ENCODE measurements at regions not wholly inside any gene's neighbourhood (a gene's known extent, or its start where the extent isn't known, plus 50 kb on each side); places are given as distances from the start of the nearest gene placed in this dataset.

DNA sequence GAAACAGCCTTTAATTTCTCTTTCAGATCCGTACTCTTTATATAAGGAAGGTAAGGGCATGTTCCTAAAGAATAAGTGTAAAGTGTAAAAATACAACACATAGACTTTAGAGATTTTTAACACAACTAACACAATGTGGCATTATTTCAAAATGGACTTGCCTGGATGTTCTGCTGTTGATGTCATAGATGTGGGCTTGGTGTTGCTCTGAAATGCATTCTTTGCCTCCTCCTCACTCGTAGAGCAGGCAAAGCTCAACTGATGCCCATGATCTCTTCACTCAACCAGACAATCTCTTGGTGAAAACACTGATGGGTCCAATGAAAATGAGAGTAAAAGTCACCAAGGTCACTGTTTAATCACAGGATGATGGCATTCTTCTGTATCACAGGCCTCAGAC lies 174.2 kb upstream of the TCERG1L start:
- DNase-seq, result no peak
- Histone ChIP-seq H3K27ac (ENCODE audit: low read length) (no peak overlapping the region), H3K27me3 (replicated peaks; ENCODE audit: insufficient read depth, low read length) (no peaks in the 10 kb centered on the region), H3K9me2 (replicated peaks; ENCODE audit: insufficient read depth, low read length) (no peaks in the 10 kb centered on the region), H2AFZ (ENCODE audit: low read length) (no peak overlapping the region), H3K36me3 (replicated peaks; ENCODE audit: insufficient read depth, low read length) (no peaks in the 10 kb centered on the region), H4K20me1 (ENCODE audit: insufficient read depth, low read length) (no peaks in the 10 kb centered on the region), H3K4me3 (ENCODE audit: low read length) (no peak overlapping the region), H3K4me2 (ENCODE audit: low read depth, low read length) (no peak overlapping the region), H3K79me2 (ENCODE audit: low read length) (no peaks in the 10 kb centered on the region), H3K4me1 (ENCODE audit: low read length) (no peaks in the 10 kb centered on the region), H3K9me3 (replicated peaks; ENCODE audit: insufficient read depth, low read length) (no peaks in the 10 kb centered on the region), H3K9ac (ENCODE audit: low read length) (no peak overlapping the region), H3F3A (ENCODE audit: insufficient read depth, low read length) (no peaks in the 10 kb centered on the region)
- TF ChIP-seq, protein P1, sequence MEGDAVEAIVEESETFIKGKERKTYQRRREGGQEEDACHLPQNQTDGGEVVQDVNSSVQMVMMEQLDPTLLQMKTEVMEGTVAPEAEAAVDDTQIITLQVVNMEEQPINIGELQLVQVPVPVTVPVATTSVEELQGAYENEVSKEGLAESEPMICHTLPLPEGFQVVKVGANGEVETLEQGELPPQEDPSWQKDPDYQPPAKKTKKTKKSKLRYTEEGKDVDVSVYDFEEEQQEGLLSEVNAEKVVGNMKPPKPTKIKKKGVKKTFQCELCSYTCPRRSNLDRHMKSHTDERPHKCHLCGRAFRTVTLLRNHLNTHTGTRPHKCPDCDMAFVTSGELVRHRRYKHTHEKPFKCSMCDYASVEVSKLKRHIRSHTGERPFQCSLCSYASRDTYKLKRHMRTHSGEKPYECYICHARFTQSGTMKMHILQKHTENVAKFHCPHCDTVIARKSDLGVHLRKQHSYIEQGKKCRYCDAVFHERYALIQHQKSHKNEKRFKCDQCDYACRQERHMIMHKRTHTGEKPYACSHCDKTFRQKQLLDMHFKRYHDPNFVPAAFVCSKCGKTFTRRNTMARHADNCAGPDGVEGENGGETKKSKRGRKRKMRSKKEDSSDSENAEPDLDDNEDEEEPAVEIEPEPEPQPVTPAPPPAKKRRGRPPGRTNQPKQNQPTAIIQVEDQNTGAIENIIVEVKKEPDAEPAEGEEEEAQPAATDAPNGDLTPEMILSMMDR (IDR thresholded peaks at IDR 0.05; ENCODE audit: low read length), result no peak
- no peak for TF ChIP-seq EZH2 (optimal IDR thresholded peaks at IDR 0.05; ENCODE audit: low read depth, low read length)
- TF ChIP-seq EZH2phosphoT487 (IDR thresholded peaks at IDR 0.05; ENCODE audit: low read length), result no peak

DNA sequence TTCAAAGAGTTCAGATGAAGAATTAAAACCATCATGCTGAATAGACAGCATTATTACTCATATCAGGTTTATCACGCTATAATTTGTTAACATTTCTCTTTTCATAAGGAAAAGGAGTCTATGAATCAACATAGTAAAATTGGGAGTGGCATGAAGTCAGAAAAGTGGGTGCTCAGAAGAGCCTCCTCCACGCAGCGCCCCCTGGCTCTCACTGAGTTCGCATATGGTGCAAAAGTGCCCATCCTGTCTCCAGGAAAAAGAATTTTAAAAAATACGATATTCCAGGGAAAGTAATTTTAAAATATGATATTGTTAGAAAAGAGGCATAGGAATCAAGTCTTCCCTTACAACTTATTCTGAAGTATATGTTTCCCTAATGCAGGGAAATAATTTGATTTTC lies 176.3 kb upstream of the TCERG1L start:
- Histone ChIP-seq H3F3A (ENCODE audit: insufficient read depth, low read length) (no peaks in the 10 kb centered on the region), H3K36me3 (replicated peaks; ENCODE audit: insufficient read depth, low read length) (no peaks in the 10 kb centered on the region), H3K27me3 (replicated peaks; ENCODE audit: insufficient read depth, low read length) (no peaks in the 10 kb centered on the region), H2AFZ (ENCODE audit: low read length) (no peak overlapping the region), H3K4me3 (ENCODE audit: low read length) (no peak overlapping the region), H3K4me1 (ENCODE audit: low read length) (no peaks in the 10 kb centered on the region), H3K27ac (ENCODE audit: low read length) (no peak overlapping the region), H4K20me1 (ENCODE audit: insufficient read depth, low read length) (no peaks in the 10 kb centered on the region), H3K79me2 (ENCODE audit: low read length) (no peaks in the 10 kb centered on the region), H3K9me2 (replicated peaks; ENCODE audit: insufficient read depth, low read length) (no peaks in the 10 kb centered on the region), H3K9ac (ENCODE audit: low read length) (no peak overlapping the region), H3K9me3 (replicated peaks; ENCODE audit: insufficient read depth, low read length) (no peaks in the 10 kb centered on the region), H3K4me2 (ENCODE audit: low read depth, low read length) (no peak overlapping the region)
- no peak for DNase-seq
- TF ChIP-seq, protein P1 (IDR thresholded peaks at IDR 0.05; ENCODE audit: low read length), result no peak
- TF ChIP-seq EZH2phosphoT487 (IDR thresholded peaks at IDR 0.05; ENCODE audit: low read length) (no peak), EZH2 (optimal IDR thresholded peaks at IDR 0.05; ENCODE audit: low read depth, low read length) (no peak)

DNA sequence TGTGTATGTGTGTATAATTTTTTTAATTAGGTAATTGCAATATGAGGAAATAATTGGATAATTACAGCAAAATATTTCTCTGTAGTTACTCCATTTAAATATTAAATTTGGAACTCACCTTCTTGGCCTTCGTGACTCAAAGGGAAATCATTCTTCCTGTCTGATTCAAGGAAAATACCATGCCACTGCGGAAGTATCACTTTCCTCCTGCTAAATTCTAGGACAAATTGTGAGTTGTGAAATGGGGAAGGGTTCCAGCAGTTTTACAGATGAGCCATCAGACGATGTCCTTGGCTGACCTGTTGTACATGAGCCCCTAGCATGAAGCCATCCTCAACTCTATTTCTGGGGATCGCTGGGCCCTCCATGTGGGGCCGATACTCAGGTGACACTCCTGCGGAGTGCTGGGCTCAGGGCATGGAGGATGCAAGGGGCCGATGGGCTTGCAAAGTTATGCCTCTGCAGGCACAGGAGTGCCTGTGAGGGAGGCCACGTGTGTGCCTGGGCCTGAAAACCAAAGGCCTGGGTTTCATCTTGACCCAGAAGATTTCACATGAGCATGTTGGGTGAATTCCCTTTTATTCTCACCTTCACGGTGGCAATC lies 179.6 kb upstream of the TCERG1L start:
- TF ChIP-seq EZH2phosphoT487 (IDR thresholded peaks at IDR 0.05; ENCODE audit: low read length) (no peak), EZH2 (optimal IDR thresholded peaks at IDR 0.05; ENCODE audit: low read depth, low read length) (no peak)
- TF ChIP-seq, protein P1 (IDR thresholded peaks at IDR 0.05; ENCODE audit: low read length), result no peak

More for the DNA sequence above, 179.6 kb upstream of the TCERG1L start:
- H3K27ac ChIP-seq (ENCODE audit: low read length), result no peak overlapping the region
- no peaks in the 10 kb centered on the region for H3K4me1 ChIP-seq (ENCODE audit: low read length)
- H3K9ac ChIP-seq (ENCODE audit: low read length), result no peak overlapping the region
- no peaks in the 10 kb centered on the region for H3K9me2 ChIP-seq (replicated peaks; ENCODE audit: insufficient read depth, low read length)
- no peak overlapping the region for H3K4me2 ChIP-seq (ENCODE audit: low read depth, low read length)
- H3K36me3 ChIP-seq (replicated peaks; ENCODE audit: insufficient read depth, low read length), result no peaks in the 10 kb centered on the region
- no peaks in the 10 kb centered on the region for H3F3A ChIP-seq (ENCODE audit: insufficient read depth, low read length)
- H3K27me3 ChIP-seq (replicated peaks; ENCODE audit: insufficient read depth, low read length), result no peaks in the 10 kb centered on the region
- no peaks in the 10 kb centered on the region for H3K79me2 ChIP-seq (ENCODE audit: low read length)
- H3K9me3 ChIP-seq (replicated peaks; ENCODE audit: insufficient read depth, low read length), result no peaks in the 10 kb centered on the region
- H2AFZ ChIP-seq (ENCODE audit: low read length), result no peak overlapping the region
- no peaks in the 10 kb centered on the region for H4K20me1 ChIP-seq (ENCODE audit: insufficient read depth, low read length)
- no peak overlapping the region for H3K4me3 ChIP-seq (ENCODE audit: low read length)
- DNase-seq, result no peak

Measured in MM.1S (cell line).